Mucosa of stomach (tissue), 1 donor: ENCODE measurements at regions not wholly inside any gene's neighbourhood (a gene's known extent, or its start where the extent isn't known, plus 50 kb on each side); places are given as distances from the start of the nearest gene placed in this dataset.
"Not testable (repeated sequence)": the region's sequence is repeated elsewhere in the genome, so short reads cannot be mapped to it uniquely, and the experiment has no call there.

ENCODE experiments used
- H3K27me3 ChIP-seq: one replicate; pipeline ENCODE4 v1.7.0; 2013; ENCODE audit warnings: mild to moderate bottlenecking, low read length; ENCODE audit not compliant: control insufficient read depth, insufficient read depth
- H3K36me3 ChIP-seq: one replicate; pipeline ENCODE4 v1.7.0; 2013; ENCODE audit warnings: low read length; ENCODE audit not compliant: control insufficient read depth, insufficient read depth
- H3K4me1 ChIP-seq: one replicate; pipeline ENCODE4 v1.7.0; 2013; ENCODE audit warnings: mild to moderate bottlenecking, low read length; ENCODE audit not compliant: control insufficient read depth, insufficient read depth
- H3K4me3 ChIP-seq: one replicate; pipeline ENCODE4 v1.7.0; 2013; ENCODE audit warnings: low read length
- H3K9ac ChIP-seq: one replicate; pipeline ENCODE4 v1.7.0; 2013; ENCODE audit warnings: mild to moderate bottlenecking, low read length, moderate library complexity
- H3K9me3 ChIP-seq: one replicate; pipeline ENCODE4 v1.7.0; 2013; ENCODE audit warnings: mild to moderate bottlenecking, low read length, moderate library complexity; ENCODE audit not compliant: control insufficient read depth
- donor health status: Pancreatic carcinoma.

- H3K9me3 ChIP-seq, H3K9ac ChIP-seq, H3K4me3 ChIP-seq, H3K4me1 ChIP-seq, H3K36me3 ChIP-seq, H3K27me3 ChIP-seq: not testable (repeated sequence)
Measured at GRCh38 chr9:40993842-40994241, 134.6 kb downstream of the FOXD4L6 start.

GRCh38 chr9:40993375-40993774, 135.1 kb downstream of the FOXD4L6 start:
- not testable (repeated sequence) for H3K4me1 ChIP-seq, H3K9me3 ChIP-seq, H3K9ac ChIP-seq, H3K27me3 ChIP-seq, H3K4me3 ChIP-seq, H3K36me3 ChIP-seq

- not testable (repeated sequence) for H3K27me3 ChIP-seq, H3K4me1 ChIP-seq, H3K36me3 ChIP-seq, H3K9me3 ChIP-seq
- Histone ChIP-seq H3K4me3 (peak overlapping the region; percentile 99), H3K9ac (peak overlapping the region; percentile 99)
Measured at GRCh38 chr9:40992472-40992821, 136.0 kb downstream of the FOXD4L6 start.

- H3K36me3 ChIP-seq, H3K9me3 ChIP-seq, H3K27me3 ChIP-seq, H3K4me1 ChIP-seq: not testable (repeated sequence)
- peak overlapping the region; percentile 99 for H3K4me3 ChIP-seq
- H3K9ac ChIP-seq, result peak overlapping the region; percentile 99
Measured at GRCh38 chr9:40991741-40992471, 136.6 kb downstream of the FOXD4L6 start.

- H3K4me1 ChIP-seq, H3K9me3 ChIP-seq, H3K36me3 ChIP-seq, H3K27me3 ChIP-seq: not testable (repeated sequence)
- H3K4me3 ChIP-seq, result peak overlapping the region; percentile 94
- H3K9ac ChIP-seq, result peak overlapping the region; percentile 99
Measured at GRCh38 chr9:40991100-40991740, 137.3 kb downstream of the FOXD4L6 start.

- H3K9me3 ChIP-seq, result not testable (repeated sequence)
Measured at GRCh38 chr9:40986332-40986731, 142.1 kb downstream of the FOXD4L6 start.

GRCh38 chr9:40975351-40975750, 153.1 kb downstream of the FOXD4L6 start:
- not testable (repeated sequence) for H3K4me3 ChIP-seq, H3K27me3 ChIP-seq, H3K4me1 ChIP-seq, H3K9ac ChIP-seq, H3K36me3 ChIP-seq, H3K9me3 ChIP-seq

More at GRCh38 chr9:40986332-40986731, 142.1 kb downstream of the FOXD4L6 start:
- H3K4me3 ChIP-seq, H3K36me3 ChIP-seq, H3K27me3 ChIP-seq, H3K9ac ChIP-seq, H3K4me1 ChIP-seq: not testable (repeated sequence)

- H3K27me3 ChIP-seq, H3K4me3 ChIP-seq, H3K4me1 ChIP-seq, H3K9me3 ChIP-seq, H3K9ac ChIP-seq, H3K36me3 ChIP-seq: not testable (repeated sequence)
Measured at GRCh38 chr9:40974912-40975311, 153.6 kb downstream of the FOXD4L6 start.

- H3K9ac ChIP-seq, H3K9me3 ChIP-seq, H3K4me3 ChIP-seq, H3K36me3 ChIP-seq, H3K27me3 ChIP-seq, H3K4me1 ChIP-seq: not testable (repeated sequence)
Measured at GRCh38 chr9:40971773-40972172, 156.7 kb downstream of the FOXD4L6 start.

- H3K9ac ChIP-seq, H3K27me3 ChIP-seq, H3K36me3 ChIP-seq, H3K4me3 ChIP-seq, H3K4me1 ChIP-seq, H3K9me3 ChIP-seq: not testable (repeated sequence)
Measured at GRCh38 chr9:40970340-40970739, 158.1 kb downstream of the FOXD4L6 start.

GRCh38 chr9:40962461-40962860, 166.0 kb downstream of the FOXD4L6 start:
- H3K36me3 ChIP-seq, result not testable (repeated sequence)

GRCh38 chr9:40951876-40952494, 176.5 kb downstream of the FOXD4L6 start:
- not testable (repeated sequence) for H3K4me3 ChIP-seq, H3K9me3 ChIP-seq, H3K9ac ChIP-seq, H3K27me3 ChIP-seq, H3K4me1 ChIP-seq, H3K36me3 ChIP-seq

More at GRCh38 chr9:40962461-40962860, 166.0 kb downstream of the FOXD4L6 start:
- not testable (repeated sequence) for H3K4me3 ChIP-seq, H3K9me3 ChIP-seq, H3K27me3 ChIP-seq, H3K4me1 ChIP-seq, H3K9ac ChIP-seq
